ENCODE measurements at regions not wholly inside any gene's neighbourhood (a gene's known extent, or its start where the extent isn't known, plus 50 kb on each side); places are given as distances from the start of the nearest gene placed in this dataset.
A peak's percentile ranks its signal among the peaks of the same experiment; 100 is the strongest.

DNA sequence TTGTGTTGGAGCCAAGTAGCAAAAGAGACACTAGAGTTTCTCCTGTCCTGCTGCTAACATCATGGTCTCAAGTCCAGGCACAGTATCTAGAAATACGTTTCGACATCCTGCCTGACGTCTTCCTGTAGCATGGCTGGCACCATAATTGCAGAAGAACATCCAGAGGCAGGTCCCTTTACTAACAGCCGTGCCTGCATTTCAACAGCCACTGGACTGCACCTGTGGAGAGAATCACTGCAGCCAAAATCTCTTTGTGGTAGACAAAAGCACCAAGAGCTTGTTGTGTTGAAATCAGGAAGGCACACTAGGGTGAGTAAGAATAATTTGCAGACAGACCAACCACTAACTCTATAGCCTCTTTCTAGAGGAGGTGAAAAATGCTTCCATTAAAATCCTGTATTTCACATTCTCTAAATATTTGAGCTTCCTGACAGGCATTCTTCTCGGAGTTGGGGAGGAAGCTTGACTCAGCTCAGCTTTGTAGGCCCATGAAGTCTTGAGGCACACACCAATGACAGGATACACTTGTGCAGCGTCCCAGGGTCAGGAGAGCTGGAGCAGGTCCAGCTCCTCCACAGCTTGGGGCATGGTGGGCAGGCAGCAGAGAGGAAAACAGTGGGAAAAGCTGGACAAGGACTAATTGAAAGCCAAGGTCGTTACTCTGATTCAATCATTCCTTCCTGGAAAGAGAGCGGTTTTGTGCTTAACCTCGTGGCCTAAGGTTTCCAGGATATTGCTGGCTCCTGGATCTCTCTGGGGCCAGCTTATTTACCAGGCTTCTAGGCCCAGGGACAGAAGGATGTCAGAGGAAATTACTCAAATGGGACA lies 244.9 kb downstream of the FAM43A start:
- no peak overlapping the region for H3K27ac ChIP-seq
- H3K4me3 ChIP-seq, result no peak overlapping the region
- intact Hi-C loops (cut with DNase I), result no loop called here
- no peak for TF ChIP-seq POLR2AphosphoS5 (IDR thresholded peaks at IDR 0.05)
- TF ChIP-seq, protein P1, sequence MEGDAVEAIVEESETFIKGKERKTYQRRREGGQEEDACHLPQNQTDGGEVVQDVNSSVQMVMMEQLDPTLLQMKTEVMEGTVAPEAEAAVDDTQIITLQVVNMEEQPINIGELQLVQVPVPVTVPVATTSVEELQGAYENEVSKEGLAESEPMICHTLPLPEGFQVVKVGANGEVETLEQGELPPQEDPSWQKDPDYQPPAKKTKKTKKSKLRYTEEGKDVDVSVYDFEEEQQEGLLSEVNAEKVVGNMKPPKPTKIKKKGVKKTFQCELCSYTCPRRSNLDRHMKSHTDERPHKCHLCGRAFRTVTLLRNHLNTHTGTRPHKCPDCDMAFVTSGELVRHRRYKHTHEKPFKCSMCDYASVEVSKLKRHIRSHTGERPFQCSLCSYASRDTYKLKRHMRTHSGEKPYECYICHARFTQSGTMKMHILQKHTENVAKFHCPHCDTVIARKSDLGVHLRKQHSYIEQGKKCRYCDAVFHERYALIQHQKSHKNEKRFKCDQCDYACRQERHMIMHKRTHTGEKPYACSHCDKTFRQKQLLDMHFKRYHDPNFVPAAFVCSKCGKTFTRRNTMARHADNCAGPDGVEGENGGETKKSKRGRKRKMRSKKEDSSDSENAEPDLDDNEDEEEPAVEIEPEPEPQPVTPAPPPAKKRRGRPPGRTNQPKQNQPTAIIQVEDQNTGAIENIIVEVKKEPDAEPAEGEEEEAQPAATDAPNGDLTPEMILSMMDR (IDR thresholded peaks at IDR 0.05), result no peak
- no peak for TF ChIP-seq POLR2A (IDR thresholded peaks at IDR 0.05)
- no peaks in the 10 kb centered on the region for H3K9me3 ChIP-seq
- WGBS, result 66% methylated on average over 9 of the region's 9 CpGs
- no peaks in the 10 kb centered on the region for H3K36me3 ChIP-seq
- DNase-seq (ENCODE audit: low spot score), result no peak
- no peaks in the 10 kb centered on the region for H3K4me1 ChIP-seq (replicated peaks)
- no peaks in the 10 kb centered on the region for H3K27me3 ChIP-seq (replicated peaks; ENCODE audit: insufficient read depth)

- Histone ChIP-seq H3K27ac (no peak overlapping the region), H3K9me3 (no peaks in the 10 kb centered on the region), H3K36me3 (no peaks in the 10 kb centered on the region), H3K4me3 (no peak overlapping the region), H3K4me1 (replicated peaks) (no peaks in the 10 kb centered on the region), H3K27me3 (replicated peaks; ENCODE audit: insufficient read depth) (no peaks in the 10 kb centered on the region)
- WGBS, result 69% methylated on average over 4 of the region's 4 CpGs
- intact Hi-C loops (cut with DNase I), result no loop called here
- no peak for DNase-seq (ENCODE audit: low spot score)
- TF ChIP-seq POLR2A (IDR thresholded peaks at IDR 0.05) (no peak), POLR2AphosphoS5 (IDR thresholded peaks at IDR 0.05) (no peak)
- TF ChIP-seq, protein P1 (IDR thresholded peaks at IDR 0.05), result no peak
These were observed 245.7 kb downstream of the FAM43A start for GRCh38 chr3:194931347-194931746.

DNA sequence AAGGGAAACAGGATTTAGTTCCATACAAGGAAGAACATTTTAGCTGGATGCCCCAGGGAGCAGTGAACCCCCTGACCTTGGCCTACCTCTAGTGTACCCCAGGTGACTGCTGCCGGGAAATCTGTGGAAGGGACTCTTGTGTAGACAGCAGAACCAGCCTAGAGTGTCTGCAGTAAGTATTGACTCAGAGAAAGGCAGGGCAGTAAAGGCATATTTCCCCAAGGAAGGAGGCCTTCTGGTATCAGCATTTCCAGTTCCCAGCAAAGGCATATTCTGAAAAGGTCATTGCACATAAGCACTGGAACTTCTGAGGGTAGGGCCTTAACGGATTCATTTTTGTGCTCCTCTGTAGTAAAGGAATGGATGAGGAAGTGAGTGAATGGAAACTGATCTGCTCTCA lies 246.2 kb downstream of the FAM43A start:
- Histone ChIP-seq H3K27ac (no peak overlapping the region), H3K9me3 (no peaks in the 10 kb centered on the region), H3K36me3 (no peaks in the 10 kb centered on the region), H3K4me1 (replicated peaks) (no peaks in the 10 kb centered on the region), H3K27me3 (replicated peaks; ENCODE audit: insufficient read depth) (no peaks in the 10 kb centered on the region), H3K4me3 (no peak overlapping the region)
- no peak for DNase-seq (ENCODE audit: low spot score)
- intact Hi-C loops (cut with DNase I), result no loop called here
- WGBS, result 90% methylated on average over 2 of the region's 2 CpGs
- TF ChIP-seq POLR2AphosphoS5 (IDR thresholded peaks at IDR 0.05) (no peak), POLR2A (IDR thresholded peaks at IDR 0.05) (no peak)
- TF ChIP-seq, protein P1 (IDR thresholded peaks at IDR 0.05), result no peak

GRCh38 chr3:194933465-194933864 lies 247.8 kb downstream of the FAM43A start:
- Histone ChIP-seq H3K27ac (no peak overlapping the region), H3K4me1 (replicated peaks) (no peaks in the 10 kb centered on the region), H3K4me3 (no peak overlapping the region), H3K9me3 (no peaks in the 10 kb centered on the region), H3K36me3 (no peaks in the 10 kb centered on the region), H3K27me3 (replicated peaks; ENCODE audit: insufficient read depth) (no peaks in the 10 kb centered on the region)
- WGBS, result 75% methylated on average over 5 of the region's 5 CpGs
- TF ChIP-seq, protein P1 (IDR thresholded peaks at IDR 0.05), result no peak
- no peak for TF ChIP-seq POLR2AphosphoS5 (IDR thresholded peaks at IDR 0.05)
- no peak for TF ChIP-seq POLR2A (IDR thresholded peaks at IDR 0.05)
- DNase-seq (ENCODE audit: low spot score), result no peak
- intact Hi-C loops (cut with DNase I), result no loop called here

GRCh38 chr3:194935061-194935460 lies 249.4 kb downstream of the FAM43A start:
- Histone ChIP-seq H3K27ac (no peak overlapping the region), H3K36me3 (no peaks in the 10 kb centered on the region), H3K4me1 (replicated peaks) (no peaks in the 10 kb centered on the region), H3K4me3 (no peak overlapping the region), H3K9me3 (no peaks in the 10 kb centered on the region), H3K27me3 (replicated peaks; ENCODE audit: insufficient read depth) (no peaks in the 10 kb centered on the region)
- DNase-seq (ENCODE audit: low spot score), result peak; percentile 61
- 71% methylated on average over 4 of the region's 4 CpGs for WGBS
- intact Hi-C loops (cut with DNase I), result no loop called here
- TF ChIP-seq POLR2A (IDR thresholded peaks at IDR 0.05), result no peak
- TF ChIP-seq POLR2AphosphoS5 (IDR thresholded peaks at IDR 0.05), result peak; percentile 27

Measured in prostate gland (tissue), 2 donors.